Activated T-helper 2 cell treated with anti-CD3 and anti-CD28 coated beads, Interferon-gamma antibody, Interleukin-2, Interleukin-4, amounts not matched to agents 10 μg/mL and 5 μg/mL and 100 μg/mL, durations not matched to agents 14 hours and 24 hours and 36 hours (primary cell): ENCODE measurements at regions not wholly inside any gene's neighbourhood (a gene's known extent, or its start where the extent isn't known, plus 50 kb on each side); places are given as distances from the start of the nearest gene placed in this dataset.
"Not testable (repeated sequence)": the region's sequence is repeated elsewhere in the genome, so short reads cannot be mapped to it uniquely, and the experiment has no call there.

Source experiments
- DNase-seq: peaks from one replicate; pipeline ENCODE4 v3.0.0; 2021; ENCODE audit warnings: low spot score
- H3K27ac Mint-ChIP-seq: one replicate; pipeline ENCODE4 v1.8.0; 2021; ENCODE audit warnings: mixed read lengths
- H3K27me3 Mint-ChIP-seq: one replicate; pipeline ENCODE4 v1.8.0; 2021; ENCODE audit warnings: low read depth, mixed read lengths
- H3K36me3 Mint-ChIP-seq: one replicate; pipeline ENCODE4 v1.8.0; 2021; ENCODE audit warnings: low read depth, mixed read lengths
- H3K4me1 Mint-ChIP-seq: one replicate; pipeline ENCODE4 v1.8.0; 2021; ENCODE audit warnings: low read depth, mixed read lengths
- H3K4me3 Mint-ChIP-seq: one replicate; pipeline ENCODE4 v1.8.0; 2021; ENCODE audit warnings: low read depth, mild to moderate bottlenecking, moderate library complexity, mixed read lengths
- H3K9me3 Mint-ChIP-seq: one replicate; pipeline ENCODE4 v1.8.0; 2021; ENCODE audit warnings: mixed read lengths
- intact Hi-C: fragments of 100-400 bp; cut with micrococcal nuclease; formaldehyde crosslinking; loops from one replicate; pipeline ENCODE4 v1.15.1; 2023

- Mint-ChIP-seq H3K4me3 (no peak overlapping the region), H3K9me3 (peaks cover 6% of the 10 kb centered on the region), H3K4me1 (no peaks in the 10 kb centered on the region), H3K27ac (no peak overlapping the region), H3K36me3 (no peaks in the 10 kb centered on the region), H3K27me3 (no peaks in the 10 kb centered on the region)
- intact Hi-C loops: loop anchor here (1.0 kb wide), 1 partner anchor 279 kb away; no protein-coding TSS in a partner anchor
- peak; percentile 21 for DNase-seq
These were observed 156.3 kb downstream of the SUCLG1 start for GRCh38 chr2:84302513-84303412.

- Mint-ChIP-seq H3K4me1 (no peaks in the 10 kb centered on the region), H3K27ac (no peak overlapping the region), H3K36me3 (no peaks in the 10 kb centered on the region), H3K9me3 (peaks cover 6% of the 10 kb centered on the region), H3K4me3 (no peak overlapping the region), H3K27me3 (no peaks in the 10 kb centered on the region)
- no peak for DNase-seq
- intact Hi-C loops: no loop called here
These were observed 157.4 kb downstream of the SUCLG1 start for GRCh38 chr2:84301717-84302116.

- Mint-ChIP-seq H3K27ac (no peak overlapping the region), H3K36me3 (no peaks in the 10 kb centered on the region), H3K4me3 (no peak overlapping the region), H3K9me3 (no peaks in the 10 kb centered on the region), H3K4me1 (no peaks in the 10 kb centered on the region), H3K27me3 (no peaks in the 10 kb centered on the region)
- DNase-seq: no peak
- intact Hi-C loops: no loop called here
These were observed 158.4 kb downstream of the SUCLG1 start for GRCh38 chr2:84300696-84301029.

GRCh38 chr2:84300001-84300695 lies 158.9 kb downstream of the SUCLG1 start:
- H3K36me3 Mint-ChIP-seq, H3K27me3 Mint-ChIP-seq, DNase-seq, H3K9me3 Mint-ChIP-seq, H3K27ac Mint-ChIP-seq, H3K4me1 Mint-ChIP-seq, intact Hi-C loops, H3K4me3 Mint-ChIP-seq: not testable (repeated sequence)

- Mint-ChIP-seq H3K4me3 (no peak overlapping the region), H3K9me3 (no peaks in the 10 kb centered on the region), H3K27ac (no peak overlapping the region), H3K36me3 (no peaks in the 10 kb centered on the region), H3K4me1 (no peaks in the 10 kb centered on the region), H3K27me3 (no peaks in the 10 kb centered on the region)
- DNase-seq: no peak
- intact Hi-C loops: no loop called here
These were observed 159.8 kb downstream of the SUCLG1 start for GRCh38 chr2:84299211-84299775.

GRCh38 chr2:84297155-84297554 lies 161.9 kb downstream of the SUCLG1 start:
- no peaks in the 10 kb centered on the region for H3K4me1 Mint-ChIP-seq
- H3K36me3 Mint-ChIP-seq: no peaks in the 10 kb centered on the region
- DNase-seq: no peak
- H3K27ac Mint-ChIP-seq: no peak overlapping the region
- H3K4me3 Mint-ChIP-seq: no peak overlapping the region
- no peaks in the 10 kb centered on the region for H3K9me3 Mint-ChIP-seq
- intact Hi-C loops: no loop called here
- no peaks in the 10 kb centered on the region for H3K27me3 Mint-ChIP-seq

- Mint-ChIP-seq H3K9me3 (no peaks in the 10 kb centered on the region), H3K4me3 (no peak overlapping the region), H3K4me1 (no peaks in the 10 kb centered on the region), H3K27ac (no peak overlapping the region), H3K36me3 (no peaks in the 10 kb centered on the region), H3K27me3 (no peaks in the 10 kb centered on the region)
- DNase-seq: no peak
- intact Hi-C loops: no loop called here
These were observed 165.2 kb downstream of the SUCLG1 start for GRCh38 chr2:84293791-84294380.

- Mint-ChIP-seq H3K27me3 (peaks cover under 1% of the 10 kb centered on the region), H3K4me1 (no peaks in the 10 kb centered on the region), H3K27ac (no peak overlapping the region), H3K9me3 (no peaks in the 10 kb centered on the region), H3K36me3 (no peaks in the 10 kb centered on the region), H3K4me3 (no peak overlapping the region)
- intact Hi-C loops: no loop called here
- no peak for DNase-seq
These were observed 166.5 kb downstream of the SUCLG1 start for GRCh38 chr2:84292545-84292944.

GRCh38 chr2:84290537-84290936 lies 168.5 kb downstream of the SUCLG1 start:
- Mint-ChIP-seq H3K9me3 (no peaks in the 10 kb centered on the region), H3K27ac (no peak overlapping the region), H3K4me1 (no peaks in the 10 kb centered on the region), H3K4me3 (no peak overlapping the region), H3K36me3 (no peaks in the 10 kb centered on the region), H3K27me3 (peaks cover 6% of the 10 kb centered on the region)
- intact Hi-C loops: no loop called here
- no peak for DNase-seq

- no peaks in the 10 kb centered on the region for H3K4me1 Mint-ChIP-seq
- no peaks in the 10 kb centered on the region for H3K9me3 Mint-ChIP-seq
- peaks cover 10% of the 10 kb centered on the region for H3K27me3 Mint-ChIP-seq
- DNase-seq: no peak
- H3K36me3 Mint-ChIP-seq: no peaks in the 10 kb centered on the region
- intact Hi-C loops: no loop called here
- H3K4me3 Mint-ChIP-seq: no peak overlapping the region
- H3K27ac Mint-ChIP-seq: no peak overlapping the region
These were observed 170.8 kb downstream of the SUCLG1 start for GRCh38 chr2:84288293-84288692.

- Mint-ChIP-seq H3K9me3 (no peaks in the 10 kb centered on the region), H3K36me3 (no peaks in the 10 kb centered on the region), H3K27ac (no peak overlapping the region), H3K4me1 (no peaks in the 10 kb centered on the region), H3K4me3 (no peak overlapping the region), H3K27me3 (peaks cover 10% of the 10 kb centered on the region)
- intact Hi-C loops: no loop called here
- no peak for DNase-seq
These were observed 172.2 kb downstream of the SUCLG1 start for GRCh38 chr2:84286878-84287277.

GRCh38 chr2:84285056-84285747 lies 173.9 kb downstream of the SUCLG1 start:
- H3K27me3 Mint-ChIP-seq: peaks cover 11% of the 10 kb centered on the region
- H3K36me3 Mint-ChIP-seq: no peaks in the 10 kb centered on the region
- no peak overlapping the region for H3K4me3 Mint-ChIP-seq
- no peaks in the 10 kb centered on the region for H3K4me1 Mint-ChIP-seq
- no peaks in the 10 kb centered on the region for H3K9me3 Mint-ChIP-seq
- intact Hi-C loops: no loop called here
- no peak overlapping the region for H3K27ac Mint-ChIP-seq
- no peak for DNase-seq
